ENCODE measurements at regions not wholly inside any gene's neighbourhood (a gene's known extent, or its start where the extent isn't known, plus 50 kb on each side); places are given as distances from the start of the nearest gene placed in this dataset.

GRCh38 chr6:80792151-80792550 lies 685.7 kb downstream of the BCKDHB start:
- TF ChIP-seq, protein P1, sequence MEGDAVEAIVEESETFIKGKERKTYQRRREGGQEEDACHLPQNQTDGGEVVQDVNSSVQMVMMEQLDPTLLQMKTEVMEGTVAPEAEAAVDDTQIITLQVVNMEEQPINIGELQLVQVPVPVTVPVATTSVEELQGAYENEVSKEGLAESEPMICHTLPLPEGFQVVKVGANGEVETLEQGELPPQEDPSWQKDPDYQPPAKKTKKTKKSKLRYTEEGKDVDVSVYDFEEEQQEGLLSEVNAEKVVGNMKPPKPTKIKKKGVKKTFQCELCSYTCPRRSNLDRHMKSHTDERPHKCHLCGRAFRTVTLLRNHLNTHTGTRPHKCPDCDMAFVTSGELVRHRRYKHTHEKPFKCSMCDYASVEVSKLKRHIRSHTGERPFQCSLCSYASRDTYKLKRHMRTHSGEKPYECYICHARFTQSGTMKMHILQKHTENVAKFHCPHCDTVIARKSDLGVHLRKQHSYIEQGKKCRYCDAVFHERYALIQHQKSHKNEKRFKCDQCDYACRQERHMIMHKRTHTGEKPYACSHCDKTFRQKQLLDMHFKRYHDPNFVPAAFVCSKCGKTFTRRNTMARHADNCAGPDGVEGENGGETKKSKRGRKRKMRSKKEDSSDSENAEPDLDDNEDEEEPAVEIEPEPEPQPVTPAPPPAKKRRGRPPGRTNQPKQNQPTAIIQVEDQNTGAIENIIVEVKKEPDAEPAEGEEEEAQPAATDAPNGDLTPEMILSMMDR (conservative IDR thresholded peaks at IDR 0.05; ENCODE audit: low read depth, low read length), result no peak
- no peak for TF ChIP-seq EZH2 (IDR thresholded peaks at IDR 0.05; ENCODE audit: borderline replicate concordance, low read depth, low read length, poor library complexity, severe bottlenecking)
